Dendritic cell treated with granulocyte-macrophage colony-stimulating factor and Interleukin-4, amounts not matched to agents 40 ng/mL and 50 ng/mL, for 4 days (primary cell): ENCODE measurements at regions not wholly inside any gene's neighbourhood (a gene's known extent, or its start where the extent isn't known, plus 50 kb on each side); places are given as distances from the start of the nearest gene placed in this dataset.

Experiments used
- H3K27ac Mint-ChIP-seq: one replicate; pipeline ENCODE4 v1.8.0; 2022; ENCODE audit warnings: mild to moderate bottlenecking, mixed read lengths
- H3K27me3 Mint-ChIP-seq: one replicate; pipeline ENCODE4 v1.8.0; 2022; ENCODE audit warnings: mild to moderate bottlenecking, mixed read lengths
- H3K36me3 Mint-ChIP-seq: one replicate; pipeline ENCODE4 v1.8.0; 2022; ENCODE audit warnings: low read depth, mixed read lengths
- H3K4me1 Mint-ChIP-seq: one replicate; pipeline ENCODE4 v1.8.0; 2022; ENCODE audit warnings: low read depth, mixed read lengths
- H3K4me3 Mint-ChIP-seq: one replicate; pipeline ENCODE4 v1.8.0; 2022; ENCODE audit warnings: mild to moderate bottlenecking, moderate library complexity, mixed read lengths
- H3K9me3 Mint-ChIP-seq: one replicate; pipeline ENCODE4 v1.8.0; 2022; ENCODE audit warnings: mixed read lengths
- intact Hi-C: fragments of 100-400 bp; cut with micrococcal nuclease; formaldehyde crosslinking; loops from one replicate; pipeline ENCODE4 v1.15.0; 2022

- no peaks in the 10 kb centered on the region for H3K36me3 Mint-ChIP-seq
- no peak overlapping the region for H3K27ac Mint-ChIP-seq
- peaks cover 15% of the 10 kb centered on the region for H3K9me3 Mint-ChIP-seq
- intact Hi-C loops: no loop called here
- H3K27me3 Mint-ChIP-seq: peaks cover 1% of the 10 kb centered on the region
- peaks cover 60% of the 10 kb centered on the region for H3K4me1 Mint-ChIP-seq
- no peak overlapping the region for H3K4me3 Mint-ChIP-seq
Measured at GRCh38 chr17:55668312-55668920, 54.2 kb downstream of the TMEM100 start.

- Mint-ChIP-seq H3K27me3 (peaks cover 1% of the 10 kb centered on the region), H3K4me1 (peaks cover 50% of the 10 kb centered on the region), H3K4me3 (no peak overlapping the region), H3K36me3 (no peaks in the 10 kb centered on the region), H3K9me3 (peaks cover 5% of the 10 kb centered on the region), H3K27ac (no peak overlapping the region)
- intact Hi-C loops: no loop called here
Measured at GRCh38 chr17:55666806-55667205, 55.9 kb downstream of the TMEM100 start.

GRCh38 chr17:55664287-55664686 is 58.4 kb downstream of the TMEM100 start:
- H3K27ac Mint-ChIP-seq: peak overlapping the region; percentile 49
- H3K4me1 Mint-ChIP-seq: peaks cover 50% of the 10 kb centered on the region
- H3K36me3 Mint-ChIP-seq: no peaks in the 10 kb centered on the region
- intact Hi-C loops: no loop called here
- H3K4me3 Mint-ChIP-seq: no peak overlapping the region
- no peaks in the 10 kb centered on the region for H3K9me3 Mint-ChIP-seq
- H3K27me3 Mint-ChIP-seq: no peaks in the 10 kb centered on the region

- peaks cover 46% of the 10 kb centered on the region for H3K4me1 Mint-ChIP-seq
- intact Hi-C loops: no loop called here
- H3K36me3 Mint-ChIP-seq: no peaks in the 10 kb centered on the region
- H3K9me3 Mint-ChIP-seq: no peaks in the 10 kb centered on the region
- no peak overlapping the region for H3K27ac Mint-ChIP-seq
- no peaks in the 10 kb centered on the region for H3K27me3 Mint-ChIP-seq
- H3K4me3 Mint-ChIP-seq: no peak overlapping the region
Measured at GRCh38 chr17:55663400-55663799, 59.3 kb downstream of the TMEM100 start.

GRCh38 chr17:55661963-55662834 is 60.5 kb downstream of the TMEM100 start:
- no peaks in the 10 kb centered on the region for H3K36me3 Mint-ChIP-seq
- H3K9me3 Mint-ChIP-seq: no peaks in the 10 kb centered on the region
- no peak overlapping the region for H3K4me3 Mint-ChIP-seq
- intact Hi-C loops: no loop called here
- H3K27me3 Mint-ChIP-seq: no peaks in the 10 kb centered on the region
- peaks cover 40% of the 10 kb centered on the region for H3K4me1 Mint-ChIP-seq
- no peak overlapping the region for H3K27ac Mint-ChIP-seq

DNA sequence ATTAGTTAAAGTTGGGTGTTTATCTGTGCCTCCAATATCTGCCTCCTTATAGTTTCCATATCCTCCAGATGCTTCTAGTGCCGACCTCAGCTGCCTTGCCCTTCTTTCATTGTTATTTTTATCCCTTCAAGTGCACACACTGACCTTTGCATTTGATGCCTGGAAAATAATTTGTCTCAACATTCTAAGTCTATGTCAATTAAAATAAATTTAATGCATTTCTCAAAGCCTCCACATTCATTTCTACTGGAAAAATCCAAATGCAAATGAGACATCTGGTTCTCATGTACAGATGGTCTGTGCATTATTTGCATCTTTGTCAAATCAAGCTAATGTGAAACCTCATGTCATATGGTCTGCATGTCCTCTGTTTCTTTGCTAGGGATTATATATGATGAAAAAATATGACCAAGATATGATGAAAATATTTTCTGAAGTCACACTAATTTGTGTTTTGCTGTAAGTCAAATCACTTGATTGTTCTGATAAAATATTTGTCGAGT is 61.4 kb downstream of the TMEM100 start:
- H3K4me1 Mint-ChIP-seq: peaks cover 31% of the 10 kb centered on the region
- no peak overlapping the region for H3K4me3 Mint-ChIP-seq
- no peaks in the 10 kb centered on the region for H3K36me3 Mint-ChIP-seq
- intact Hi-C loops: no loop called here
- H3K9me3 Mint-ChIP-seq: no peaks in the 10 kb centered on the region
- H3K27ac Mint-ChIP-seq: no peak overlapping the region
- H3K27me3 Mint-ChIP-seq: no peaks in the 10 kb centered on the region

DNA sequence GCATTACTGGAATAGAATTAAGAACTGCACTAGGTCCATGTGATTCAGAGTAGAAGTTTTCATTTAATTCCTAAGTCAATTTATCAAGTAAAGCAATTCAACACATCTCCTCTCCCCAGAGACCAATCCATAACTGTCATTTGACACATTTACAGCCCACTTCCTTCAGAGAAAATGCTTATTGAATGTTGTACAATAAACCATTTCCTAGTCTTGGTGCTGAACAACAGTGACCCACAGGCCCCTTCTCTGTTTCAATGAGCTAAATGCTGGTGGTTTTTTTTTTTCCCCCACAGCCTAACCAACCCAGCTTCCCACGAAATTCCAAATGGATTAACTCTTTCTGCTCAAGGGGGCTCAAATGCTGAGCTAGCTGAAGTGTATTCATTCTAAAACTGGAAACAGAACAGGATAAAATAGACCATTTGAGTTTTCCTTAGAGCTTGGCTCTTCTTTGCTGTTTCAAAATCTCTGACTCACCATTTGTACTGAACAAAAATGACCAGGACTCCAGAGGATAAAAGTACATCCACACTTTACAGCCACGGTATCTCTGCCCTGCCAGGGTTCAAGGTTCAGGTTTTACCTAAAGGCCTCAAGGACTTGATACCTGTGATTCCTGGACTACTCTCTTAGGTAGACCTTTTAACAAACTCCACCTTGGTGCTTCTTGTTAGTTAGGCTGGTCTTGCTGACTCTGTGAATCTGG is 62.3 kb downstream of the TMEM100 start:
- Mint-ChIP-seq H3K4me3 (no peak overlapping the region), H3K4me1 (peaks cover 32% of the 10 kb centered on the region), H3K27me3 (no peaks in the 10 kb centered on the region), H3K27ac (no peak overlapping the region), H3K36me3 (no peaks in the 10 kb centered on the region), H3K9me3 (no peaks in the 10 kb centered on the region)
- intact Hi-C loops: no loop called here

- Mint-ChIP-seq H3K4me3 (no peak overlapping the region), H3K27me3 (no peaks in the 10 kb centered on the region), H3K9me3 (no peaks in the 10 kb centered on the region), H3K36me3 (no peaks in the 10 kb centered on the region), H3K27ac (no peak overlapping the region), H3K4me1 (peaks cover 32% of the 10 kb centered on the region)
- intact Hi-C loops: no loop called here
Measured at GRCh38 chr17:55659661-55660060, 63.0 kb downstream of the TMEM100 start.

- no peak overlapping the region for H3K27ac Mint-ChIP-seq
- H3K9me3 Mint-ChIP-seq: no peaks in the 10 kb centered on the region
- H3K4me1 Mint-ChIP-seq: peaks cover 16% of the 10 kb centered on the region
- no peak overlapping the region for H3K4me3 Mint-ChIP-seq
- intact Hi-C loops: no loop called here
- H3K27me3 Mint-ChIP-seq: no peaks in the 10 kb centered on the region
- no peaks in the 10 kb centered on the region for H3K36me3 Mint-ChIP-seq
Measured at GRCh38 chr17:55655777-55656176, 66.9 kb downstream of the TMEM100 start.

- no peaks in the 10 kb centered on the region for H3K9me3 Mint-ChIP-seq
- no peak overlapping the region for H3K4me3 Mint-ChIP-seq
- no peaks in the 10 kb centered on the region for H3K36me3 Mint-ChIP-seq
- intact Hi-C loops: loop anchor here (5.0 kb wide), 1 partner anchor 62 kb away; no protein-coding TSS in a partner anchor
- no peak overlapping the region for H3K27ac Mint-ChIP-seq
- H3K27me3 Mint-ChIP-seq: no peaks in the 10 kb centered on the region
- H3K4me1 Mint-ChIP-seq: peaks cover 15% of the 10 kb centered on the region
Measured at GRCh38 chr17:55654821-55655220, 67.8 kb downstream of the TMEM100 start.

DNA sequence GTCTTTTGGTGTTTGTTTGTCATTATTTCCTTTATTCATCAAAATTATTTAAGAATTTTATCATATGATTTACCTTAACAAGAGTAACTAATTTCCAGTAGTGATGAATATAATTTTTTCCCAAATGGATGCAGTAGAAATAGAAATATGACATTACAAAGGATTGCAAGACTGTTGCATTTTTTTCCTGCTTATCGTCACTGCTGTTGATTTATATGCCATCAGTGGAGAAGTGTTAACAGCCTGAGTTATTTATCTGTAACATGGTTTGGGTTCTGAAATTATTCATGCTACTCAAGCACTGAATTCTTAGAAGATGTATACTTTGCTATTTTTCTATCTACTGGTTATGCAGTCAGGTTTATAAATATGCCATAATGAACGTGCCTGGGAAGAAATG is 68.6 kb downstream of the TMEM100 start:
- H3K27ac Mint-ChIP-seq: no peak overlapping the region
- H3K27me3 Mint-ChIP-seq: no peaks in the 10 kb centered on the region
- peaks cover 19% of the 10 kb centered on the region for H3K4me1 Mint-ChIP-seq
- H3K9me3 Mint-ChIP-seq: no peaks in the 10 kb centered on the region
- intact Hi-C loops: loop anchor here (5.0 kb wide), 1 partner anchor 63 kb away; no protein-coding TSS in a partner anchor
- no peaks in the 10 kb centered on the region for H3K36me3 Mint-ChIP-seq
- no peak overlapping the region for H3K4me3 Mint-ChIP-seq

- H3K36me3 Mint-ChIP-seq: no peaks in the 10 kb centered on the region
- H3K4me1 Mint-ChIP-seq: peaks cover 19% of the 10 kb centered on the region
- no peak overlapping the region for H3K4me3 Mint-ChIP-seq
- intact Hi-C loops: loop anchor here (5.0 kb wide), 1 partner anchor 64 kb away; no protein-coding TSS in a partner anchor
- peaks cover 3% of the 10 kb centered on the region for H3K27me3 Mint-ChIP-seq
- H3K27ac Mint-ChIP-seq: no peak overlapping the region
- no peaks in the 10 kb centered on the region for H3K9me3 Mint-ChIP-seq
Measured at GRCh38 chr17:55652825-55653224, 69.8 kb downstream of the TMEM100 start.

DNA sequence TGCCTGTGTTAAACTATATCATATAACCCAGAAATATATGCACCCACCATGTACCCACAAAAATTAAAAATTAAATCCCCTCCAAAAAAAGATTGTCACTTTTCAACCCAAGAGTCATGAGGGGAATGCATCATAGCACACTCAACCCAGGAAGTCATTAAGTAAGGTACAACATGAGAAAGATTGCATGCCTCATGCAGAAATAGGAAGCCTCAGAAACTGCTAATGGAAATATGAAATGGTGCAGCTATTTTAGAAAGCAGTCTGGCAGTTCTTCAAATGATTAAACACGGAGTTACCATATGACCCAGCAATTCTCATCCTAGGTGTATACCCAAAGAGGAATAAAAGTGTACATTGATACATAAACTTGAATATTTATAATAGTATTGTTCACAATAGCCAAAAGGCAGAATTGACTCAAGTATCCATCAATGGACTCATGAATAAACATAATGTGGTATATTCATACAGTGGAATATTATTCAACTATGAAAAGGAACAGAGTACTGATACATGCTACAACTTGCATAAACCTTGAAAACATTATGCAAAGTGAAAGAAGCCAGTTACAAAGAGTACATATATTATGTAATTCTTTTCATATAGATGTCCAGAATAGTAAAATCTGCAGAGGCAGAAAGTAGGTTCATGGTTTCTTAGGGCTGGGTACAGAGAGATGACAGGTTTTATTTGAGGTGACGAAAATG is 70.4 kb downstream of the TMEM100 start:
- H3K4me3 Mint-ChIP-seq: no peak overlapping the region
- H3K4me1 Mint-ChIP-seq: peaks cover 19% of the 10 kb centered on the region
- H3K9me3 Mint-ChIP-seq: no peaks in the 10 kb centered on the region
- no peaks in the 10 kb centered on the region for H3K36me3 Mint-ChIP-seq
- intact Hi-C loops: loop anchor here (5.0 kb wide), 1 partner anchor 65 kb away; no protein-coding TSS in a partner anchor
- H3K27me3 Mint-ChIP-seq: peaks cover 4% of the 10 kb centered on the region
- no peak overlapping the region for H3K27ac Mint-ChIP-seq
